ENCODE measurements at regions not wholly inside any gene's neighbourhood (a gene's known extent, or its start where the extent isn't known, plus 50 kb on each side); places are given as distances from the start of the nearest gene placed in this dataset.

DNA sequence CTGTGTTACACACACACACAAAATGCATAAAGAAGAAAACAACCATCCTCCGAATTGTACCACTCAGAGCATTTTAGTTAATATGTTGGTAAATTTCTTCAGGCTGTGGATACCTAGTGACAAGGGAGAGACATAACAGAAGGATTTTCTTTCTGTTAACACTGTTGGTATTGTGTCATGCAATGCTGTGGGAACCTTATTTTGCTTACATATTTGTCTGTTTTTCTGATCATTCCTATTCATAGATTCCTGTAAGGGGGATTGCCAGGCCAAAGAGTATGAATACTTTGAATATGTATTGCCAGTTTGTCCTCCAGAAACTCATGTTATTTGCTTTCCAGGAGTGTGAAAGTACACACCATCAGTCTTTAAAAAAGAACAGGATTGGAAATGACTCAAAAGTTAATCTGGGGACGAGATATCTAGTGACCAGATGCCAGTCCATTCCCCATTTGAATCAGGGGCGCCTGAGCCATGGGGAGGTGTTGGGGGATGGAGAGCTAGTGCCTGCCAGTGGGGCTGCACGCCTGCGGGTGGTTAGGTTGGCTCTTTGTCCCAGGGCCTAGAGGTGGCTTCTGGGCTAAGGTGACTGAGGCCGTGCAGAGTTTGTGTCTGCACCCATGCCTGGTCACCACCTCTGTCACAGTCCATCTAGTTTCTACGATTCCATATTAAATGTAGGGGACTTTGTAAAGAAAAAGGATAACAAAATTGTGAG, 142.0 kb downstream of the PTPN20 start:
- Histone ChIP-seq H3K4me3 (ENCODE audit: low read depth in 1 of 2, low read length in 1 of 2) (no peak overlapping the region), H3K36me3 (no peaks in the 10 kb centered on the region), H3K27ac (no peak overlapping the region), H3K4me1 (ENCODE audit: control insufficient read depth in 1 of 2, insufficient read depth in 1 of 2, low read depth in 1 of 2, low read length in 1 of 2) (peaks cover 3% of the 10 kb centered on the region in 2 experiments), H3K27me3 (no peaks in the 10 kb centered on the region), H3K9me3 (no peaks in the 10 kb centered on the region)
- TF ChIP-seq, protein P1, sequence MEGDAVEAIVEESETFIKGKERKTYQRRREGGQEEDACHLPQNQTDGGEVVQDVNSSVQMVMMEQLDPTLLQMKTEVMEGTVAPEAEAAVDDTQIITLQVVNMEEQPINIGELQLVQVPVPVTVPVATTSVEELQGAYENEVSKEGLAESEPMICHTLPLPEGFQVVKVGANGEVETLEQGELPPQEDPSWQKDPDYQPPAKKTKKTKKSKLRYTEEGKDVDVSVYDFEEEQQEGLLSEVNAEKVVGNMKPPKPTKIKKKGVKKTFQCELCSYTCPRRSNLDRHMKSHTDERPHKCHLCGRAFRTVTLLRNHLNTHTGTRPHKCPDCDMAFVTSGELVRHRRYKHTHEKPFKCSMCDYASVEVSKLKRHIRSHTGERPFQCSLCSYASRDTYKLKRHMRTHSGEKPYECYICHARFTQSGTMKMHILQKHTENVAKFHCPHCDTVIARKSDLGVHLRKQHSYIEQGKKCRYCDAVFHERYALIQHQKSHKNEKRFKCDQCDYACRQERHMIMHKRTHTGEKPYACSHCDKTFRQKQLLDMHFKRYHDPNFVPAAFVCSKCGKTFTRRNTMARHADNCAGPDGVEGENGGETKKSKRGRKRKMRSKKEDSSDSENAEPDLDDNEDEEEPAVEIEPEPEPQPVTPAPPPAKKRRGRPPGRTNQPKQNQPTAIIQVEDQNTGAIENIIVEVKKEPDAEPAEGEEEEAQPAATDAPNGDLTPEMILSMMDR (IDR thresholded peaks at IDR 0.05): no peak

DNA sequence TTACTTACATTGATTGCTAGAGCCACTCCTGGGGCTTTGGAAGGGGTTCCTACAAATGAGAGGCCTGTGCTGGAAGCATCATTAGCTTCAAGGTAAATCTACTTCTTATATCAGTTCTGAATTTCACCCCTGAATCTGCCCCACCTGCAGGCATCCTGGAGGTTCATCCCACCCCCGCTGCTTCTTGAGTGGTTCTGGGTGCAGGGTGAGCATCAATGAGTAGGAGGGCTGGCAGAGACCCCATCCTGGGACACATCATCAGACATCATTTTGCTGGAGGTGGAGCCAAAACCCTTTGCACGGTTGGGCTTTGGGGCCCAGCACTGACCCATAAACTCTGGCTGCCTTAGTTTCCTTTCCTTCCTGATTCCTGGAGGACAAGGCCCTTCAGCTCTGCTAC, 143.7 kb downstream of the PTPN20 start:
- TF ChIP-seq, protein P1 (IDR thresholded peaks at IDR 0.05): no peak
- Histone ChIP-seq H3K4me1 (ENCODE audit: control insufficient read depth in 1 of 2, insufficient read depth in 1 of 2, low read depth in 1 of 2, low read length in 1 of 2) (no peaks in the 10 kb centered on the region), H3K36me3 (no peaks in the 10 kb centered on the region), H3K9me3 (no peaks in the 10 kb centered on the region), H3K4me3 (ENCODE audit: low read depth in 1 of 2, low read length in 1 of 2) (no peak overlapping the region), H3K27me3 (no peaks in the 10 kb centered on the region), H3K27ac (no peak overlapping the region)

DNA sequence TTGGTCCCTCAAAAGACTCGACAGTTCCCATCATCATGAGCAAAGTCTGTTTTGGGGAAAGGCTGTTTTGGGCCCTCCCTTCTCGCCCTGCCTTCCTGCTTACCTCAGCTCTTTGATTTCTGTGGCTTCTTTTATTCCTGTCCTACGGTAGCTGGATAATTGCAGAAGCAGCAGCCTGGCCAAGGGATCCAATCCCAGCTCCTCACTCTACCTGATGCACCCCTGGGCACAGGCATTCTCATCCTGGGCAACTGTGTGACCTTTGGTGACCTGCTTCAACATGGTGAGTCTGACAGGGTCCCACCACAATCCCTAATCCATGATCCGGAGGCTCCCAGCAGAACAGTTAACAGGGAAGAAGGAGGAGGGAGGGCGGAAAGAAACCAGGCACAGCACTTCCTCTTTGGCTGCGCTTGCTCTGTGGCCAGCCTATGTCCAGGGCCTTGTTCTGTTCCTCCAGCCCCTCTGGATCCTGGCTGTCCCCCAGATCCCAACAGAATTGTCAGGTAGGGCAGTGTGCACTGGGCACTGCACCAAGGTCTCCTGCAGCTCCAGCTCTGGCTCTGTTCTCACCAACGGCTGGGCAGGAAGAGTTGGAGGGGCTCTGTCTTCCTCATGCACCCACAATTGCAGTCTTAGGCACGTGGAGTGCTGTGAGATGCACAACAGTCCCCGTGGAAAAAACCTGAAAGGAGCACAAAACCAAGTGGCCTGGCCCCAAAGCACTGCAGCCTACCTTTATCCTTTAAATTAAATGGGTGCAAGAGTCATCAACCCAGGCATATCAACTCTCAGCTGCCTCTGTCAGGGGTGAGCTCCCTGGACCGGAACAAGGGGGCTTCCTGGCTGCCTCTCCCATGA, 144.4 kb downstream of the PTPN20 start:
- no peak overlapping the region for H3K27ac ChIP-seq
- H3K27me3 ChIP-seq: no peaks in the 10 kb centered on the region
- TF ChIP-seq, protein P1 (IDR thresholded peaks at IDR 0.05): no peak
- H3K9me3 ChIP-seq: no peaks in the 10 kb centered on the region
- H3K4me3 ChIP-seq (ENCODE audit: low read depth in 1 of 2, low read length in 1 of 2): no peak overlapping the region
- no peaks in the 10 kb centered on the region for H3K36me3 ChIP-seq
- H3K4me1 ChIP-seq (ENCODE audit: control insufficient read depth in 1 of 2, insufficient read depth in 1 of 2, low read depth in 1 of 2, low read length in 1 of 2): no peaks in the 10 kb centered on the region

DNA sequence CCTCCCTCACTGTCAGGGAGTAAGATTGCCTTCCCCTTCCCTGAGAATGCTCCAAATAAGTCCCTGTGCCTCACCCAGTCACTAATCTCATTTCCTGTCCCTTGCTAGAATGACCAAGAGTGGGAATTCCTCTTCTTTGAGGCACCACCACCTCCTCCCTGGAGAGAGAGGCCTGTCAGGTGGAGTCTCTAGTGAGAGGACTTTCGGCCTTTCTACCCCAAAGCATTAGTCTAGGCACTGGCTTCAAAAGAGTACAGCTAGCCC, 145.0 kb downstream of the PTPN20 start:
- TF ChIP-seq, protein P1 (IDR thresholded peaks at IDR 0.05): no peak
- H3K27me3 ChIP-seq: peaks cover 4% of the 10 kb centered on the region
- H3K4me1 ChIP-seq (ENCODE audit: control insufficient read depth in 1 of 2, insufficient read depth in 1 of 2, low read depth in 1 of 2, low read length in 1 of 2): no peaks in the 10 kb centered on the region
- H3K4me3 ChIP-seq (ENCODE audit: low read depth in 1 of 2, low read length in 1 of 2): no peak overlapping the region
- no peaks in the 10 kb centered on the region for H3K9me3 ChIP-seq
- H3K36me3 ChIP-seq: no peaks in the 10 kb centered on the region
- H3K27ac ChIP-seq: no peak overlapping the region

DNA sequence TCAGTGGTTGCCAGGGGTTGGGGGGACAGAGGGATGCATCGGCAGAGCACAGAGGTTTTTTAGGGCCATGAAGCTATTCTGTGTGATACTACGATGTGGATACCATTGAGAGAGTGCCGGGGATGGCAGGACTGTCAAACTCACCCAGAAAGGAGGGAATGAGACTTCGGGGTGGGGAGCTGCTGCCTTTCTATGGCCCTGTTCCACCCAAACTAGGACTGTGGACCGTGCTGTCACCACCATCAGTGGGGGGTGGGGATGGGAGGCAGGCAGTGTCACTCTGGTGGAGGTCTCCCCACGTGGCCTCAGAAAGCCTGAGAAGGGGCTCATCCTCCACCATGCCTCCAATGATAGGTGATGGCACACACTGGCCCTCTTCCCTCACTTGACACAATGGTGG, 146.2 kb downstream of the PTPN20 start:
- Histone ChIP-seq H3K27me3 (peaks cover 11% of the 10 kb centered on the region), H3K4me3 (ENCODE audit: low read depth in 1 of 2, low read length in 1 of 2) (no peak overlapping the region), H3K9me3 (no peaks in the 10 kb centered on the region), H3K36me3 (no peaks in the 10 kb centered on the region), H3K4me1 (ENCODE audit: control insufficient read depth in 1 of 2, insufficient read depth in 1 of 2, low read depth in 1 of 2, low read length in 1 of 2) (no peaks in the 10 kb centered on the region), H3K27ac (no peak overlapping the region)
- TF ChIP-seq, protein P1 (IDR thresholded peaks at IDR 0.05): no peak
